ENCODE measurements at regions not wholly inside any gene's neighbourhood (a gene's known extent, or its start where the extent isn't known, plus 50 kb on each side); places are given as distances from the start of the nearest gene placed in this dataset.

DNA sequence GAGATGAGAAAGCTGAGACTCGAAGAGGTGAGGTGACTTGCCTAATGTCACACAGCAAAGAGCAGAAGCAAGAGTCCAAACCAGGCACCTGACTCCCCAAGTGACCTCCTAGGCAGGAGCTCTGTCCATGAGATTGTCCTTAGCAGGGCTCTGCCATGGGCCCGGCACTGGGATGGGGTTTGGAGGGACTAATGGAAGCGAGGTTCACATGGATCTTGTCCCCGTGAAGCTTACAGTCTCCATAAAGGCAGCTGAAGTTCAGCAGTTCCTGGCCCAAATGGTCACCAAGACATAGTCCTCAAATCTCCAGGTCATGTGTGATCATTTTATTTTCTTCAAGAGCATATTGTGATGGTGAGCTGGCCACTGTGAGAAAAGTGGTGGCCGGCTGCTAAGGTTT is 57.0 kb upstream of the AFF3 start:
- TF ChIP-seq POLR2AphosphoS5 (IDR thresholded peaks at IDR 0.05; ENCODE audit: low read depth, low read length) = no peak
- TF ChIP-seq TAF1 (IDR thresholded peaks at IDR 0.05; ENCODE audit: low read depth, low read length) = no peak
- TF ChIP-seq POLR2A (IDR thresholded peaks at IDR 0.05; ENCODE audit: low read depth, low read length) = no peak
- TF ChIP-seq SPI1 (IDR thresholded peaks at IDR 0.05; ENCODE audit: low read depth, low read length) = no peak
- TF ChIP-seq POU2F2 (IDR thresholded peaks at IDR 0.05; ENCODE audit: low read depth, low read length) = no peak
